Activated CD8-positive, alpha-beta memory T cell treated with anti-CD3 and anti-CD28 coated beads, Interleukin-2, amount 10 ng/mL, durations not matched to agents 7 days and 5 days (primary cell): ENCODE measurements at regions not wholly inside any gene's neighbourhood (a gene's known extent, or its start where the extent isn't known, plus 50 kb on each side); places are given as distances from the start of the nearest gene placed in this dataset.

Experiments used
- ATAC-seq: fragments of 150-1000 bp; cut with Tn5 transposase; one replicate; pipeline ENCODE4 v1.10.0; 2021; ENCODE audit warnings: moderate library complexity
- CTCF ChIA-PET: fragments of 350-600 bp; sonication (Branson Sonifier 250); formaldehyde crosslinking; loops from one replicate; lab custom pipeline; 2021; ENCODE audit warnings: antibody characterized with exemption; lab: Charles Lee
- DNase-seq: peaks from one replicate; pipeline ENCODE4 v3.0.0-alpha.2; 2020
- H3K27ac Mint-ChIP-seq: one replicate; pipeline ENCODE4 v1.8.0; 2021; ENCODE audit warnings: mild to moderate bottlenecking, mixed read lengths
- H3K27me3 Mint-ChIP-seq: one replicate; pipeline ENCODE4 v1.8.0; 2021; ENCODE audit warnings: mixed read lengths
- H3K36me3 Mint-ChIP-seq: one replicate; pipeline ENCODE4 v1.8.0; 2021; ENCODE audit warnings: mild to moderate bottlenecking, mixed read lengths
- H3K4me1 Mint-ChIP-seq: one replicate; pipeline ENCODE4 v1.8.0; 2021; ENCODE audit warnings: mixed read lengths
- H3K4me3 Mint-ChIP-seq: one replicate; pipeline ENCODE4 v1.8.0; 2021; ENCODE audit warnings: mild to moderate bottlenecking, moderate library complexity, mixed read lengths
- H3K9me3 Mint-ChIP-seq: one replicate; pipeline ENCODE4 v1.8.0; 2022; ENCODE audit warnings: low read depth, mixed read lengths

- H3K4me3 Mint-ChIP-seq = no peak overlapping the region
- ATAC-seq = no peak
- CTCF ChIA-PET = no interaction called here
Observed at GRCh38 chr2:221125691-221126090, 446.4 kb downstream of the EPHA4 start.

GRCh38 chr2:221129657-221130056, 442.4 kb downstream of the EPHA4 start:
- CTCF ChIA-PET = interaction anchor here (0.7 kb wide), 2 partner anchors 152 to 154 kb away, joined by 3 read pairs; no protein-coding TSS in a partner anchor
- ATAC-seq = no peak
- Mint-ChIP-seq H3K9me3 (peaks cover 9% of the 10 kb centered on the region), H3K36me3 (no peaks in the 10 kb centered on the region), H3K27ac (no peak overlapping the region), H3K4me1 (peaks cover 1% of the 10 kb centered on the region), H3K4me3 (no peak overlapping the region), H3K27me3 (no peaks in the 10 kb centered on the region)
- no peak for DNase-seq

More at GRCh38 chr2:221125691-221126090, 446.4 kb downstream of the EPHA4 start:
- Mint-ChIP-seq H3K27ac (no peak overlapping the region), H3K9me3 (peaks cover 9% of the 10 kb centered on the region), H3K27me3 (no peaks in the 10 kb centered on the region), H3K4me1 (no peaks in the 10 kb centered on the region), H3K36me3 (no peaks in the 10 kb centered on the region)
- DNase-seq = no peak

GRCh38 chr2:221130431-221130830, 441.7 kb downstream of the EPHA4 start:
- CTCF ChIA-PET = no interaction called here
- no peak overlapping the region for H3K4me3 Mint-ChIP-seq
- H3K4me1 Mint-ChIP-seq = peaks cover 2% of the 10 kb centered on the region
- H3K36me3 Mint-ChIP-seq = no peaks in the 10 kb centered on the region
- no peak overlapping the region for H3K27ac Mint-ChIP-seq
- peaks cover 9% of the 10 kb centered on the region for H3K9me3 Mint-ChIP-seq
- no peak for ATAC-seq
- H3K27me3 Mint-ChIP-seq = no peaks in the 10 kb centered on the region
- no peak for DNase-seq

- ATAC-seq = no peak
Observed at GRCh38 chr2:221133941-221134340, 438.2 kb downstream of the EPHA4 start.

GRCh38 chr2:221134718-221135117, 437.4 kb downstream of the EPHA4 start:
- Mint-ChIP-seq H3K4me3 (no peak overlapping the region), H3K27me3 (no peaks in the 10 kb centered on the region), H3K9me3 (no peaks in the 10 kb centered on the region), H3K4me1 (peaks cover 2% of the 10 kb centered on the region), H3K36me3 (no peaks in the 10 kb centered on the region), H3K27ac (no peak overlapping the region)
- no peak for DNase-seq
- CTCF ChIA-PET = no interaction called here
- ATAC-seq = no peak

More at GRCh38 chr2:221133941-221134340, 438.2 kb downstream of the EPHA4 start:
- H3K27ac Mint-ChIP-seq = no peak overlapping the region
- no peak overlapping the region for H3K4me3 Mint-ChIP-seq
- H3K36me3 Mint-ChIP-seq = no peaks in the 10 kb centered on the region
- H3K27me3 Mint-ChIP-seq = no peaks in the 10 kb centered on the region
- CTCF ChIA-PET = no interaction called here
- no peak for DNase-seq
- H3K9me3 Mint-ChIP-seq = no peaks in the 10 kb centered on the region
- peaks cover 2% of the 10 kb centered on the region for H3K4me1 Mint-ChIP-seq

- no peak for DNase-seq
- H3K9me3 Mint-ChIP-seq = no peaks in the 10 kb centered on the region
- H3K27ac Mint-ChIP-seq = no peak overlapping the region
- CTCF ChIA-PET = no interaction called here
- peaks cover 2% of the 10 kb centered on the region for H3K4me1 Mint-ChIP-seq
- no peak for ATAC-seq
- H3K36me3 Mint-ChIP-seq = no peaks in the 10 kb centered on the region
- no peaks in the 10 kb centered on the region for H3K27me3 Mint-ChIP-seq
- no peak overlapping the region for H3K4me3 Mint-ChIP-seq
Observed at GRCh38 chr2:221135699-221136098, 436.4 kb downstream of the EPHA4 start.

- H3K36me3 Mint-ChIP-seq = no peaks in the 10 kb centered on the region
- ATAC-seq (no peak), DNase-seq (no peak)
- CTCF ChIA-PET = no interaction called here
- H3K27ac Mint-ChIP-seq = no peak overlapping the region
- no peaks in the 10 kb centered on the region for H3K9me3 Mint-ChIP-seq
- H3K4me1 Mint-ChIP-seq = peaks cover 2% of the 10 kb centered on the region
- no peaks in the 10 kb centered on the region for H3K27me3 Mint-ChIP-seq
- no peak overlapping the region for H3K4me3 Mint-ChIP-seq
Observed at GRCh38 chr2:221137385-221137784, 434.7 kb downstream of the EPHA4 start.

- Mint-ChIP-seq H3K4me1 (no peaks in the 10 kb centered on the region), H3K36me3 (no peaks in the 10 kb centered on the region), H3K4me3 (no peak overlapping the region), H3K27me3 (no peaks in the 10 kb centered on the region), H3K27ac (no peak overlapping the region), H3K9me3 (no peaks in the 10 kb centered on the region)
- DNase-seq (no peak), ATAC-seq (no peak)
- CTCF ChIA-PET = no interaction called here
Observed at GRCh38 chr2:221142341-221142740, 429.8 kb downstream of the EPHA4 start.

- Mint-ChIP-seq H3K27me3 (no peaks in the 10 kb centered on the region), H3K27ac (no peak overlapping the region), H3K36me3 (no peaks in the 10 kb centered on the region), H3K4me3 (no peak overlapping the region), H3K4me1 (no peaks in the 10 kb centered on the region), H3K9me3 (no peaks in the 10 kb centered on the region)
- DNase-seq (no peak), ATAC-seq (no peak)
- CTCF ChIA-PET = no interaction called here
Observed at GRCh38 chr2:221143231-221143630, 428.9 kb downstream of the EPHA4 start.

GRCh38 chr2:221144909-221145308, 427.2 kb downstream of the EPHA4 start:
- Mint-ChIP-seq H3K27me3 (no peaks in the 10 kb centered on the region), H3K4me1 (no peaks in the 10 kb centered on the region), H3K4me3 (no peak overlapping the region), H3K36me3 (no peaks in the 10 kb centered on the region), H3K9me3 (no peaks in the 10 kb centered on the region), H3K27ac (no peak overlapping the region)
- CTCF ChIA-PET = no interaction called here
- DNase-seq (no peak), ATAC-seq (no peak)

GRCh38 chr2:221145396-221145795, 426.7 kb downstream of the EPHA4 start:
- ATAC-seq = no peak
- CTCF ChIA-PET = no interaction called here
- H3K27me3 Mint-ChIP-seq = no peaks in the 10 kb centered on the region
- H3K4me1 Mint-ChIP-seq = no peaks in the 10 kb centered on the region
- H3K9me3 Mint-ChIP-seq = no peaks in the 10 kb centered on the region
- H3K27ac Mint-ChIP-seq = no peak overlapping the region
- H3K4me3 Mint-ChIP-seq = no peak overlapping the region
- no peaks in the 10 kb centered on the region for H3K36me3 Mint-ChIP-seq
- no peak for DNase-seq

GRCh38 chr2:221153226-221153625, 418.9 kb downstream of the EPHA4 start:
- no peak overlapping the region for H3K27ac Mint-ChIP-seq
- ATAC-seq (no peak), DNase-seq (no peak)
- H3K27me3 Mint-ChIP-seq = no peaks in the 10 kb centered on the region
- CTCF ChIA-PET = no interaction called here
- no peaks in the 10 kb centered on the region for H3K36me3 Mint-ChIP-seq
- no peaks in the 10 kb centered on the region for H3K9me3 Mint-ChIP-seq
- no peaks in the 10 kb centered on the region for H3K4me1 Mint-ChIP-seq
- no peak overlapping the region for H3K4me3 Mint-ChIP-seq

GRCh38 chr2:221154176-221154575, 417.9 kb downstream of the EPHA4 start:
- Mint-ChIP-seq H3K4me1 (no peaks in the 10 kb centered on the region), H3K9me3 (no peaks in the 10 kb centered on the region), H3K4me3 (no peak overlapping the region), H3K27ac (no peak overlapping the region), H3K36me3 (no peaks in the 10 kb centered on the region), H3K27me3 (no peaks in the 10 kb centered on the region)
- DNase-seq (no peak), ATAC-seq (no peak)
- CTCF ChIA-PET = no interaction called here

GRCh38 chr2:221156062-221156734, 415.9 kb downstream of the EPHA4 start:
- DNase-seq (no peak), ATAC-seq (no peak)
- H3K4me3 Mint-ChIP-seq = no peak overlapping the region
- H3K27ac Mint-ChIP-seq = no peak overlapping the region
- CTCF ChIA-PET = no interaction called here
- H3K4me1 Mint-ChIP-seq = no peaks in the 10 kb centered on the region
- no peaks in the 10 kb centered on the region for H3K9me3 Mint-ChIP-seq
- no peaks in the 10 kb centered on the region for H3K27me3 Mint-ChIP-seq
- H3K36me3 Mint-ChIP-seq = no peaks in the 10 kb centered on the region
